ENCODE measurements at regions not wholly inside any gene's neighbourhood (a gene's known extent, or its start where the extent isn't known, plus 50 kb on each side); places are given as distances from the start of the nearest gene placed in this dataset.

GRCh38 chr16:6611535-6611934, 721.1 kb upstream of the RBFOX1 start:
- TF ChIP-seq, protein P1, sequence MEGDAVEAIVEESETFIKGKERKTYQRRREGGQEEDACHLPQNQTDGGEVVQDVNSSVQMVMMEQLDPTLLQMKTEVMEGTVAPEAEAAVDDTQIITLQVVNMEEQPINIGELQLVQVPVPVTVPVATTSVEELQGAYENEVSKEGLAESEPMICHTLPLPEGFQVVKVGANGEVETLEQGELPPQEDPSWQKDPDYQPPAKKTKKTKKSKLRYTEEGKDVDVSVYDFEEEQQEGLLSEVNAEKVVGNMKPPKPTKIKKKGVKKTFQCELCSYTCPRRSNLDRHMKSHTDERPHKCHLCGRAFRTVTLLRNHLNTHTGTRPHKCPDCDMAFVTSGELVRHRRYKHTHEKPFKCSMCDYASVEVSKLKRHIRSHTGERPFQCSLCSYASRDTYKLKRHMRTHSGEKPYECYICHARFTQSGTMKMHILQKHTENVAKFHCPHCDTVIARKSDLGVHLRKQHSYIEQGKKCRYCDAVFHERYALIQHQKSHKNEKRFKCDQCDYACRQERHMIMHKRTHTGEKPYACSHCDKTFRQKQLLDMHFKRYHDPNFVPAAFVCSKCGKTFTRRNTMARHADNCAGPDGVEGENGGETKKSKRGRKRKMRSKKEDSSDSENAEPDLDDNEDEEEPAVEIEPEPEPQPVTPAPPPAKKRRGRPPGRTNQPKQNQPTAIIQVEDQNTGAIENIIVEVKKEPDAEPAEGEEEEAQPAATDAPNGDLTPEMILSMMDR (IDR thresholded peaks at IDR 0.05; ENCODE audit: borderline replicate concordance, control extremely low read depth, extremely low read depth, insufficient read depth, missing control alignments) = no peak
- in situ Hi-C loops (cut with MboI; ENCODE audit: low sequenced_read_pairs, unreplicated experiment) = no loop called here
- DNase-seq (ENCODE audit: low spot score) = no peak

- TF ChIP-seq, protein P1 (IDR thresholded peaks at IDR 0.05; ENCODE audit: borderline replicate concordance, control extremely low read depth, extremely low read depth, insufficient read depth, missing control alignments) = no peak
- in situ Hi-C loops (cut with MboI; ENCODE audit: low sequenced_read_pairs, unreplicated experiment) = no loop called here
- no peak for DNase-seq (ENCODE audit: low spot score)
These were observed 727.2 kb upstream of the RBFOX1 start for GRCh38 chr16:6605490-6605889.

DNA sequence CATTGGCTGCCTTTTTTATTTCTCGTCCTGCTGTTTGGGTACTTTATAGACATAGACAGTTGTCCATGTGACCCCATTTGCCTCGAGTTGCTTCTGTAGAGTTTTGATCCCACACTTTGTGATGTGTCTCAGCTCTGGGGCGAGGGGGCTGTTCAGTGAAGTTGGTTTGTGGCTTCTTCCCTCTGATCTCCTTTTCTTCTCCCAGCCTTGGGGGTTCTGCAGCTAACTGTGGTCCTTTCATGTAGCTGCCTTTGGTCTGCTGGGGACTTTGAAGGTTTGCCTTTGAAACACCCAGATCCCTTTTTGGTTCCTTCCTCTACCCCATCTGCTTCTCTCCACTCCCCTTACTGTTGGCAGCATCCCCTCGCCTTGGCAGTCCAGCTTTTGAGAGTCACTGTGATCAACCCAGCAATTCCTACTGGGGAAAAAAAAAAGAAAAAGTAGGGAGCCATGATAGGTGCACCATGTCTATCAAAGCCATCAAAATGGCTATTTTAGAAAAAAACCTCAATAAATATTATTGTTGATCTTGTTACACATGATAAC, 728.8 kb upstream of the RBFOX1 start:
- in situ Hi-C loops (cut with MboI; ENCODE audit: low sequenced_read_pairs, unreplicated experiment) = no loop called here
- TF ChIP-seq, protein P1 (IDR thresholded peaks at IDR 0.05; ENCODE audit: borderline replicate concordance, control extremely low read depth, extremely low read depth, insufficient read depth, missing control alignments) = no peak
- DNase-seq (ENCODE audit: low spot score) = no peak

GRCh38 chr16:6602405-6602804, 730.2 kb upstream of the RBFOX1 start:
- in situ Hi-C loops (cut with MboI; ENCODE audit: low sequenced_read_pairs, unreplicated experiment) = no loop called here
- TF ChIP-seq, protein P1 (IDR thresholded peaks at IDR 0.05; ENCODE audit: borderline replicate concordance, control extremely low read depth, extremely low read depth, insufficient read depth, missing control alignments) = no peak
- DNase-seq (ENCODE audit: low spot score) = no peak

DNA sequence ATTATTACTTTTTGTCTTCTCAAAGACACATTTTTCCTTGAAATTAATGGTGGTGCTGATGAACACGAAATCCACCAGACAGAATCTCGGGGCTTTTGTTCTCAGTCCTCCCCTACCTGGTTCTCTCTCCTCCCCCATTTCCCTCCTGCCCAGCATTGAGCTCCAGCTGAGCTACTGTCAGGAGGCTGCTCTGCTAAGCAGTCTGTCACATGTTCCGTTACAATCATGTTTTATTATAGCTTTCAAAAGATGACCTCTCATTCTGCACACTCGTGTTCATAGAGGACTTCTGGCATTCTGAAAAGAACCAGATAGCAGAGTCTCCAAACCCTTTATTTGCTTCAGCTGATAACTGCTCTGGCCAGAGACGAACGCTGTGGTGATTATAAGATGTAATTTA, 732.5 kb upstream of the RBFOX1 start:
- DNase-seq (ENCODE audit: low spot score) = no peak
- TF ChIP-seq, protein P1 (IDR thresholded peaks at IDR 0.05; ENCODE audit: borderline replicate concordance, control extremely low read depth, extremely low read depth, insufficient read depth, missing control alignments) = no peak

DNA sequence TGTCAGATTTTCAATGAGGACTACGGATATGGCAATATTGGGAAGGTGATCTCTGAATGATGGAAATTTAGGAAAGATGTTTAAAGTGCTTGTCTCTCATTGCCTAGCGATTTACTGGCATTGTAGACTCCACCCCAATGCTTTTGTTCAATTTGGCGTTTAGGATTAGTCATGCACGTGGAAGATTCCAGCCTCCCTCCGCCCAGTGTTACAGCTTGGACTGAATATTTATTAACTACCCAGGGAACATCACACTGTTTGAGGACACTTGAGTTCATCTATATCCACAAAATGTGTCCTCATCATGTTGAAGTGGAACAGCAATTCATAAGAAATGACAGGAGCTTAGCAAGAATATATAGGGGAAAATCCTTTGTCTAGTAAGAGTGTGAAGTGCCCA, 738.8 kb upstream of the RBFOX1 start:
- no peak for DNase-seq (ENCODE audit: low spot score)
- in situ Hi-C loops (cut with MboI; ENCODE audit: low sequenced_read_pairs, unreplicated experiment) = no loop called here
- TF ChIP-seq, protein P1 (IDR thresholded peaks at IDR 0.05; ENCODE audit: borderline replicate concordance, control extremely low read depth, extremely low read depth, insufficient read depth, missing control alignments) = no peak

More for the DNA sequence above, 732.5 kb upstream of the RBFOX1 start:
- in situ Hi-C loops (cut with MboI; ENCODE audit: low sequenced_read_pairs, unreplicated experiment) = no loop called here

All from GM13976 (cell line).